ENCODE measurements at regions not wholly inside any gene's neighbourhood (a gene's known extent, or its start where the extent isn't known, plus 50 kb on each side); places are given as distances from the start of the nearest gene placed in this dataset.

DNA sequence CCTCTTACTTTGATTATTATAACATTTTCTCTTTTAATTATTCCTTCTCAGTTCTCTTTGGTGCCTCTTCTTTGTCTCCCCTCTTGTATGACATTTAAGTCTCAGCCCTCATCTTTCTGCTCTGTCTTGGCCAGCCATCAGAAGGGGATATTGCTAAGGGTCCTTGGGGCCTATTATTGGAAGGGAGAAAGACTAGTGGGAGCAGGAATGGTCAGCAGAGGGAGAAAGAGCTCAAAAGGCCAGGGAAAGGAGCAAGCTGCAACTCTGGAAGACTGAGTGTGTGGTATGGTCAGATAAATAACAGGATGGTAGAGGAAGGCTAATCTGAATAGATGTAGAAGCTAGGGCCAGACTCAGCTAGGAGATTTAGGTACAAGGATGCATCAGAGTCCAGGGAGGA lies 336.9 kb downstream of the TDRD3 start:
- TF ChIP-seq, protein P1, sequence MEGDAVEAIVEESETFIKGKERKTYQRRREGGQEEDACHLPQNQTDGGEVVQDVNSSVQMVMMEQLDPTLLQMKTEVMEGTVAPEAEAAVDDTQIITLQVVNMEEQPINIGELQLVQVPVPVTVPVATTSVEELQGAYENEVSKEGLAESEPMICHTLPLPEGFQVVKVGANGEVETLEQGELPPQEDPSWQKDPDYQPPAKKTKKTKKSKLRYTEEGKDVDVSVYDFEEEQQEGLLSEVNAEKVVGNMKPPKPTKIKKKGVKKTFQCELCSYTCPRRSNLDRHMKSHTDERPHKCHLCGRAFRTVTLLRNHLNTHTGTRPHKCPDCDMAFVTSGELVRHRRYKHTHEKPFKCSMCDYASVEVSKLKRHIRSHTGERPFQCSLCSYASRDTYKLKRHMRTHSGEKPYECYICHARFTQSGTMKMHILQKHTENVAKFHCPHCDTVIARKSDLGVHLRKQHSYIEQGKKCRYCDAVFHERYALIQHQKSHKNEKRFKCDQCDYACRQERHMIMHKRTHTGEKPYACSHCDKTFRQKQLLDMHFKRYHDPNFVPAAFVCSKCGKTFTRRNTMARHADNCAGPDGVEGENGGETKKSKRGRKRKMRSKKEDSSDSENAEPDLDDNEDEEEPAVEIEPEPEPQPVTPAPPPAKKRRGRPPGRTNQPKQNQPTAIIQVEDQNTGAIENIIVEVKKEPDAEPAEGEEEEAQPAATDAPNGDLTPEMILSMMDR (IDR thresholded peaks at IDR 0.05; ENCODE audit: low read depth, low read length, missing control alignments), result no peak
- no peak for DNase-seq (ENCODE audit: low read depth)
- H3K4me3 ChIP-seq (ENCODE audit: low read depth, low read length), result no peak overlapping the region

DNA sequence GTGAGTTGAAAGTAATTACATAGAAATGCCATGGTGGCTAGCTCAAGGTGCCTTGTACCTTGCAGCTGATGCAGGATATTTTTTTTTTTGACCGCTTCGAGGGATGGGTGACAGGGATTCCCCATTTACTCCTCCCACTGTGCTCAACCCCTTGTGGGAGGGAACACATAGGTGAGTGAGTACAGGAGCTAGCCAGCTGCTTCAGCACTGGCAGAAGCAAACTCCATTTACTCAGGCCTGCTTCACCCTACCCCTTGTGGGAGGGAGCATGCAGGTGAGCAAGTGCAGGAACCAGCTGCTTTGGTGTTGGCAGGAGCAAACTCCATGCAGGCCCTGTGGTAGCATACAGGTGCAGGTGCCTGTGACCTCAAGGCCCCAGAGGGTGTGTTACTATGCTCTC lies 330.1 kb downstream of the TDRD3 start:
- TF ChIP-seq, protein P1 (IDR thresholded peaks at IDR 0.05; ENCODE audit: low read depth, low read length, missing control alignments), result no peak
- H3K4me3 ChIP-seq (ENCODE audit: low read depth, low read length), result no peak overlapping the region
- no peak for DNase-seq (ENCODE audit: low read depth)

DNA sequence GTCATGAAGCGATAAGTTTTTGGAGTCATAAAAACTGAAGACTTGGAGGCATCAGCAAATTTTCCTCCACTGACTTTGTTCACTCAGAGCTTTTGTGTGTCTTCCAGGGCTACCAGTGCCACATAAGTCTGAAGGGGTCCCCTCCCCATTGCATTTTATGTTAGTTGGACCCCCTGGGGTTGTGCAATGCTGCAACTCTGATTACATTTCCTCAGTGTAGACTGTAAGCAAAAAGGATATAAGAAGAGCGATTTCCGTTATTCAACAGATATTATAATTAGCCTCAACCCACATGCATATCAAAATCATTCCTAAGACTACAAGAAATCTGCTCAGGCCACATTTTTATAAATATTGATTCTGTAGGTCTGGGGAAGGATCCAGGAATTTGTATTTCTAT lies 324.0 kb downstream of the TDRD3 start:
- H3K4me3 ChIP-seq (ENCODE audit: low read depth, low read length), result no peak overlapping the region
- TF ChIP-seq, protein P1 (IDR thresholded peaks at IDR 0.05; ENCODE audit: low read depth, low read length, missing control alignments), result no peak

DNA sequence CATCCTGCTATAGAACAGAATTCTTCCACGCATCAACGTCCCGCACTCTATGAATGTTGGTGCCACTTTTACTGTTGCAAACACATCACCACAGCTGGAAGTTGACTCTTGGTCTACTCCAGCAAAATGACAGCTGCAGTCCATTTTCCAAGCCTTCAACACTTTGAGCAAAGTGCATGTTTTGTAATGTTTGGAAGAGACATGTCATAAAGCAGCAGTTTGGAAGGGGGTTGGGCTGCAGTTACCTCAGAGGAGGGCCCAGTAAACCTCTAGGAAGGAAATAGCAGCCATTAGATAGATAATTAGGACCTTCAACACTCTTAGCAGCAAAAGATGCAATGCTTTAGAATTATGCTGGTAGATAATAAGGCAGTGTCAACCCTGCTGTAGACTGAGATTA lies 323.6 kb downstream of the TDRD3 start:
- H3K4me3 ChIP-seq (ENCODE audit: low read depth, low read length), result no peak overlapping the region
- TF ChIP-seq, protein P1 (IDR thresholded peaks at IDR 0.05; ENCODE audit: low read depth, low read length, missing control alignments), result no peak
- no peak for DNase-seq (ENCODE audit: low read depth)

More for the DNA sequence above, 324.0 kb downstream of the TDRD3 start:
- no peak for DNase-seq (ENCODE audit: low read depth)

DNA sequence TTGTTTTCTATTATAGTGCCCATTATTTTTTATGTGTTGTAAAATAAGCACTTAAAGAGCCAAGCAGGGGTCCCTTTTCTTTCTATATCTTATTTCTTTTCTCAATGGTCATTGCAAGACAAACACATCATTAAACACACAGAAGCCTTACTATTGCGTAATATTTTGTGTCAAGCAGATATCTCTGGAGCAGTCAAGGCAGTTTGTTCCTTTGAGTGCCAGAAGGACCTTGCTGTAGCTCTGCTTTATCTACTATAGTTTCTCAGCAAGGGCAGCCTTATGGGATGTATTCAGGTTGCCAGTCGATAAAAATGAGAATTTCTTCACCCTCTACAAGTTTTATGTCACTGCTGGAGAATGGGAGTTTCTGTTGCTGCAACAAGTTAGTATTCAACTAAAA lies 319.3 kb downstream of the TDRD3 start:
- DNase-seq (ENCODE audit: low read depth), result no peak
- TF ChIP-seq, protein P1 (IDR thresholded peaks at IDR 0.05; ENCODE audit: low read depth, low read length, missing control alignments), result no peak
- H3K4me3 ChIP-seq (ENCODE audit: low read depth, low read length), result no peak overlapping the region

DNA sequence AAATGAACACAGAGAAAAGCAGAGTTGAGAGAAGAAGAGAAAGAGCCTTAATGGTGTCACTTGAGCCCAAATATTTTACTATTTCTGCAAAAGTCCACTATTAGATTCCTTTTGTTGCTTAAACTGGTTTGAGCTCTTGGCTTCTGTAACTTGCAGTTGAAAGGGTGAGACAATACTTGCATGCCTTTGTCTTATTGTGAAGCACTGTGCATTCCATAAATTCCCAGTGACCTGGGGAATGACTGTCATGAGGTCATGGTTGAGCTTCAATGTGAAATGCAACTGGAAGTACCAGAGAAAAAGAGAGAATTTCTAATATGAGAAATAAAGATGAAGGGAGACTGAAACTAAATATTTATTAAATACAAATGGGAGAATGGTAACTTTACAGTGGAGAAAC lies 310.9 kb downstream of the TDRD3 start:
- TF ChIP-seq, protein P1 (IDR thresholded peaks at IDR 0.05; ENCODE audit: low read depth, low read length, missing control alignments), result no peak
- H3K4me3 ChIP-seq (ENCODE audit: low read depth, low read length), result no peak overlapping the region
- no peak for DNase-seq (ENCODE audit: low read depth)

DNA sequence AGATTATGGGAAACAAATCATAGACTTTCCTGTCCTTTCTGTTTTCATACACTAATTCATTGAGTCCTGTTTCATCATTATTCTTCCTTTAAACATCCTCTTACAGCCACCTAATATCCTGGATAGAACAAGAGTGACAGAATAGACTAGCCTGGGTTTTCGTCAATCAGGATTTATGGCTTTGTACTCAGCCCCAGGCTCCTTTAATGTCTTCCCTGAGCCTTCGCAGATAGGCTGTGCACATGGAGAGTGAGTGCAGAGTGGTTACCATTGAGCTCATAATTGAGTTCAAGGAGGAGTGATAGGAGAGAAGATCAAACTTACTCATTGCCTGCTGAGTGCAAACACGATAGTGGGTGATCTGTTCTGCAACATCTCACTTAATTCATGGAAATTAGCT lies 304.9 kb downstream of the TDRD3 start:
- TF ChIP-seq, protein P1 (IDR thresholded peaks at IDR 0.05; ENCODE audit: low read depth, low read length, missing control alignments), result no peak
- no peak overlapping the region for H3K4me3 ChIP-seq (ENCODE audit: low read depth, low read length)
- no peak for DNase-seq (ENCODE audit: low read depth)
